GM23338 (cell line): ENCODE measurements at regions not wholly inside any gene's neighbourhood (a gene's known extent, or its start where the extent isn't known, plus 50 kb on each side); places are given as distances from the start of the nearest gene placed in this dataset.

Experiments used
- ATAC-seq: fragments of 200-7000 bp; cut with Tn5 transposase; 3 replicates; pipeline ENCODE4 v1.9.1; 2020
- DNase-seq: peaks from one replicate; pipeline ENCODE4 v3.0.0-alpha.2; 2015; ENCODE audit warnings: low spot score
- H2AFZ ChIP-seq: fragments of 200-600 bp; sonication (generic); 2 replicates; pipeline ENCODE4 v1.8.0; 2016; ENCODE audit warnings: antibody characterized with exemption, mild to moderate bottlenecking, moderate library complexity
- H3F3A ChIP-seq: fragments of 200-600 bp; sonication (generic); replicated peaks from 2 replicates; pipeline ENCODE4 v1.8.0; 2017; ENCODE audit warnings: antibody characterized with exemption, mixed run types, low read depth
- H3K27ac ChIP-seq: fragments of 200-600 bp; sonication (generic); 2 replicates; pipeline ENCODE4 v1.6.1; 2016; ENCODE audit warnings: low read depth
- H3K27me3 ChIP-seq: fragments of 200-600 bp; sonication (generic); 2 replicates; pipeline ENCODE4 v1.8.0; 2016; ENCODE audit warnings: mild to moderate bottlenecking, mixed run types, moderate library complexity; ENCODE audit not compliant: insufficient read depth
- H3K36me3 ChIP-seq: fragments of 200-600 bp; sonication (generic); 2 replicates; pipeline ENCODE4 v1.8.0; 2016; ENCODE audit warnings: mild to moderate bottlenecking; ENCODE audit not compliant: insufficient read depth
- H3K4me1 ChIP-seq: fragments of 200-600 bp; sonication (generic); 2 replicates; pipeline ENCODE4 v1.8.0; 2016; ENCODE audit warnings: mild to moderate bottlenecking, moderate library complexity; ENCODE audit not compliant: insufficient read depth
- H3K4me2 ChIP-seq: fragments of 200-600 bp; sonication (generic); 2 replicates; pipeline ENCODE4 v1.7.1; 2017; ENCODE audit warnings: mixed run types
- H3K4me3 ChIP-seq: fragments of 200-600 bp; sonication (generic); 2 replicates; pipeline ENCODE4 v1.6.1; 2016; ENCODE audit warnings: mixed run types
- H3K79me2 ChIP-seq: fragments of 200-600 bp; sonication (generic); replicated peaks from 2 replicates; pipeline ENCODE4 v1.8.0; 2017; ENCODE audit warnings: mild to moderate bottlenecking; ENCODE audit not compliant: insufficient read depth
- H3K9me2 ChIP-seq: fragments of 200-600 bp; sonication (generic); 2 replicates; pipeline ENCODE4 v1.8.0; 2017; ENCODE audit not compliant: insufficient read depth
- H4K20me1 ChIP-seq: fragments of 200-600 bp; sonication (generic); replicated peaks from 2 replicates; pipeline ENCODE4 v1.8.0; 2017; ENCODE audit warnings: mild to moderate bottlenecking; ENCODE audit not compliant: insufficient read depth
- H3K27ac Mint-ChIP-seq: 2 replicates; pipeline ENCODE4 v1.8.0; 2020; ENCODE audit warnings: inconsistent platforms, mild to moderate bottlenecking, moderate library complexity, mixed read lengths
- H3K27me3 Mint-ChIP-seq: 3 replicates; pipeline ENCODE4 v1.8.0; 2022; ENCODE audit warnings: low read depth, mild to moderate bottlenecking, moderate library complexity, mixed read lengths, inconsistent platforms; ENCODE audit not compliant: insufficient read depth, poor library complexity
- H3K36me3 Mint-ChIP-seq: 3 replicates; pipeline ENCODE4 v1.8.0; 2021; ENCODE audit warnings: low read depth, mild to moderate bottlenecking, inconsistent platforms, moderate library complexity, mixed read lengths
- H3K4me1 Mint-ChIP-seq: 3 replicates; pipeline ENCODE4 v1.8.0; 2020; ENCODE audit warnings: mild to moderate bottlenecking, inconsistent platforms, mixed read lengths
- H3K4me3 Mint-ChIP-seq: 3 replicates; pipeline ENCODE4 v1.8.0; 2021; ENCODE audit warnings: moderate library complexity, mild to moderate bottlenecking, inconsistent platforms, mixed read lengths
- H3K9me3 Mint-ChIP-seq: 3 replicates; pipeline ENCODE4 v1.8.0; 2020; ENCODE audit warnings: moderate library complexity, mild to moderate bottlenecking, inconsistent platforms, mixed read lengths
- CREB1 ChIP-seq: fragments of 250-450 bp; sonication (Bioruptor Pico); IDR thresholded peaks from 2 replicates; pipeline ENCODE4 v1.5.0; 2020; ENCODE audit warnings: low read depth, mild to moderate bottlenecking, moderate library complexity
- EZH2 ChIP-seq: fragments of 200-600 bp; sonication (generic); IDR thresholded peaks from one replicate; pipeline ENCODE4 v1.8.0; 2017; ENCODE audit warnings: antibody characterized with exemption, mild to moderate bottlenecking, low read depth; ENCODE audit not compliant: unreplicated experiment
- JUNB ChIP-seq: IDR thresholded peaks from one replicate; pipeline ENCODE4 v1.6.1; 2016; ENCODE audit warnings: antibody characterized with exemption; ENCODE audit not compliant: unreplicated experiment
- NANOG ChIP-seq: IDR thresholded peaks from 2 replicates; pipeline ENCODE4 v1.6.1; 2016; ENCODE audit warnings: antibody characterized with exemption, borderline replicate concordance
- POLR2AphosphoS5 ChIP-seq: IDR thresholded peaks from 2 replicates; pipeline ENCODE4 v1.6.1; 2016; ENCODE audit warnings: antibody characterized with exemption, low read depth
- ZNF114 ChIP-seq: fragments of 250-450 bp; sonication (Bioruptor Pico); IDR thresholded peaks from 2 replicates; pipeline ENCODE4 v1.5.0; 2020; ENCODE audit warnings: mild to moderate bottlenecking, moderate library complexity
- ZNF331 ChIP-seq: fragments of 250-450 bp; sonication (Bioruptor Pico); IDR thresholded peaks from 2 replicates; pipeline ENCODE4 v1.5.0; 2020; ENCODE audit warnings: low read depth, mild to moderate bottlenecking, moderate library complexity
- TF ChIP-seq, protein P1 (sequence below): IDR thresholded peaks from one replicate; pipeline ENCODE4 v1.6.1; 2018; ENCODE audit warnings: antibody characterized with exemption; ENCODE audit not compliant: unreplicated experiment
- TF ChIP-seq, protein P2 (sequence below): IDR thresholded peaks from 2 replicates; pipeline ENCODE4 v1.6.1; 2016; ENCODE audit warnings: antibody characterized with exemption

DNA sequence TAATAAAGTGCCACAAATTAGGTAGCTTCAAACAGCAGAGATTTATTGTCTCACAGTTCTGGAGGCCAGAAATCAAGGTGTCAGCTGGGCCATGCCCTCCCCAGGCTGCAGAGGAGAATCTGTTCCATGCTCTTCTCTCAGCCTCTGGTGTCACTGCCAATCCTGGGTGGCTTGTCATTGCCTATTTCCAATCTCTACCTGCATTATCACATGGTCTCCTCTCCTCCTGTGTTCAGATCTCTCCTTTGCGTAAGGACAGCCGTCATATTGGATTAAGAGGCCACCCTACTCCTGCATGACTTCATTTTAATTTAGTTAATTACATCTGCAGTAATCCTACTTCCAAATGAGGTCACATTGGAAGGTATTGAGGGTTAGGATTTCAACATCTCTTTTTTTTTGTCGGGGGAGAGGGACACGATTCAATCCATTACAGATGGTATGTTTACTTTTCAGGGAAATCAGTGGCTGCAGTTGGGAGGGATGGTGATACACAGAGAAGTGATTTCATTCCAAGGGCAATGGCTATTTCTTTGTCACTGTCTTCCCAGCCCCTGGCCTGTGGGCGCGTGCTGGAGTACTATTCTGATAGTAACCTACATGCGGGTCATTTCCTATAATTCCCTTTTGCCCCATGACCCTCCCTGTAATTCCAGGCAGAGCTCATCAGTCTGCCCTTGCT is 169.4 kb downstream of the MINAR1 start:
- Histone ChIP-seq H3K4me1 (no peaks in the 10 kb centered on the region; the same call in 1 of the 2 replicates), H3K36me3 (no peaks in the 10 kb centered on the region), H3K27me3 (no peaks in the 10 kb centered on the region), H3K79me2 (no peaks in the 10 kb centered on the region), H3K9me2 (no peaks in the 10 kb centered on the region), H2AFZ (no peak overlapping the region), H3K27ac (no peak overlapping the region), H3K4me3 (no peak overlapping the region), H4K20me1 (no peaks in the 10 kb centered on the region), H3F3A (no peaks in the 10 kb centered on the region), H3K4me2 (no peak overlapping the region)
- no peak overlapping the region for H3K27ac Mint-ChIP-seq
- no peaks in the 10 kb centered on the region for H3K9me3 Mint-ChIP-seq
- no peaks in the 10 kb centered on the region for H3K4me1 Mint-ChIP-seq
- DNase-seq (no peak), ATAC-seq (no peak)
- H3K4me3 Mint-ChIP-seq: no peak overlapping the region
- no peaks in the 10 kb centered on the region for H3K27me3 Mint-ChIP-seq
- no peaks in the 10 kb centered on the region for H3K36me3 Mint-ChIP-seq
- no peak for TF ChIP-seq JUNB
- TF ChIP-seq EZH2: no peak
- no peak for TF ChIP-seq POLR2AphosphoS5
- no peak for TF ChIP-seq ZNF331
- no peak for TF ChIP-seq CREB1 (CRISPR knock-in tag)

DNA sequence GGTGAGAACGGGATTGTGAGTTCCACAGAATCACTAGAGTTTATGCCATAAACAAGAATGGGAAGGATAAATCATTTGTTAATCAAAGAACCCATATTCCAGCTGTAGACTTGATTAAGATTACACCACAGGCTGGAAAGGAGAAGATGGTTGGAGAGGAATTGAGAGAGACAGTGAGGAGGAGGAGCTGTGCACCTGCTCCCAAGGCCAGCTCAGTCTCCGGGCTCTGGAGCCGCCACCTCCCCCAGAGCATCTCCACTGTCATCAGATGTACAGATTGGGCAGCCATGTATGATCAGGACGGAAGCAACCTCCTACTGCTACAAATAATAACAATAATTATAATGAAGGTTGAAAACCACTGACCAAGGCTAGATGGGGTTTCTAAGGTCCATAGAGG is 170.0 kb downstream of the MINAR1 start:
- Mint-ChIP-seq H3K9me3 (no peaks in the 10 kb centered on the region), H3K4me3 (no peak overlapping the region), H3K27me3 (no peaks in the 10 kb centered on the region), H3K27ac (no peak overlapping the region), H3K4me1 (no peaks in the 10 kb centered on the region), H3K36me3 (no peaks in the 10 kb centered on the region)
- ATAC-seq: no peak
- Histone ChIP-seq H3K4me2 (no peak overlapping the region), H3K4me1 (no peaks in the 10 kb centered on the region; the same call in 1 of the 2 replicates), H2AFZ (no peak overlapping the region), H3K27ac (no peak overlapping the region), H3K4me3 (no peak overlapping the region), H4K20me1 (no peaks in the 10 kb centered on the region), H3K36me3 (no peaks in the 10 kb centered on the region), H3F3A (no peaks in the 10 kb centered on the region), H3K27me3 (no peaks in the 10 kb centered on the region), H3K79me2 (no peaks in the 10 kb centered on the region), H3K9me2 (no peaks in the 10 kb centered on the region)
- no peak for TF ChIP-seq ZNF114 (CRISPR knock-in tag)
- TF ChIP-seq, protein P1, sequence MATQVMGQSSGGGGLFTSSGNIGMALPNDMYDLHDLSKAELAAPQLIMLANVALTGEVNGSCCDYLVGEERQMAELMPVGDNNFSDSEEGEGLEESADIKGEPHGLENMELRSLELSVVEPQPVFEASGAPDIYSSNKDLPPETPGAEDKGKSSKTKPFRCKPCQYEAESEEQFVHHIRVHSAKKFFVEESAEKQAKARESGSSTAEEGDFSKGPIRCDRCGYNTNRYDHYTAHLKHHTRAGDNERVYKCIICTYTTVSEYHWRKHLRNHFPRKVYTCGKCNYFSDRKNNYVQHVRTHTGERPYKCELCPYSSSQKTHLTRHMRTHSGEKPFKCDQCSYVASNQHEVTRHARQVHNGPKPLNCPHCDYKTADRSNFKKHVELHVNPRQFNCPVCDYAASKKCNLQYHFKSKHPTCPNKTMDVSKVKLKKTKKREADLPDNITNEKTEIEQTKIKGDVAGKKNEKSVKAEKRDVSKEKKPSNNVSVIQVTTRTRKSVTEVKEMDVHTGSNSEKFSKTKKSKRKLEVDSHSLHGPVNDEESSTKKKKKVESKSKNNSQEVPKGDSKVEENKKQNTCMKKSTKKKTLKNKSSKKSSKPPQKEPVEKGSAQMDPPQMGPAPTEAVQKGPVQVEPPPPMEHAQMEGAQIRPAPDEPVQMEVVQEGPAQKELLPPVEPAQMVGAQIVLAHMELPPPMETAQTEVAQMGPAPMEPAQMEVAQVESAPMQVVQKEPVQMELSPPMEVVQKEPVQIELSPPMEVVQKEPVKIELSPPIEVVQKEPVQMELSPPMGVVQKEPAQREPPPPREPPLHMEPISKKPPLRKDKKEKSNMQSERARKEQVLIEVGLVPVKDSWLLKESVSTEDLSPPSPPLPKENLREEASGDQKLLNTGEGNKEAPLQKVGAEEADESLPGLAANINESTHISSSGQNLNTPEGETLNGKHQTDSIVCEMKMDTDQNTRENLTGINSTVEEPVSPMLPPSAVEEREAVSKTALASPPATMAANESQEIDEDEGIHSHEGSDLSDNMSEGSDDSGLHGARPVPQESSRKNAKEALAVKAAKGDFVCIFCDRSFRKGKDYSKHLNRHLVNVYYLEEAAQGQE: no peak
- DNase-seq: no peak

DNA sequence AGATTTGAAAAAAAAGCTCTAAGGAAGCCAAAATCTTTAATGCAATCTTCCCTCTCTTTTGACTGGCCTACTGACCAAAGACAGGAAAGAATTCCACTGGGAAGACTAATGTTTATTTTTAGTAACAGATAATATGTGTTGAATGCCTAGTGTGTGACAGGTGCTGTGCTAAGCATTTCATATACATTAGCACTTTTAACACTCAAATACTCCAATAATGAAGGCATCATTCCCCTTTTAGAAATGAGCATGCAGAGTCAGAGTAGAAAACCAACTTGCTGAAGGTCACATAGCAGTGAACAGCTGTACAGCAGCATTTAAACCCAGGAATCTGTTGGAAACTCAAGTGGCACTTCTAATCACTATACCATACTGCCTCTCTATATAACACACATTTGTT is 170.6 kb downstream of the MINAR1 start:
- no peaks in the 10 kb centered on the region for H3K36me3 ChIP-seq
- no peaks in the 10 kb centered on the region for H4K20me1 ChIP-seq
- H3K4me1 Mint-ChIP-seq: no peaks in the 10 kb centered on the region
- no peaks in the 10 kb centered on the region for H3F3A ChIP-seq
- H3K4me2 ChIP-seq: no peak overlapping the region
- no peaks in the 10 kb centered on the region for H3K36me3 Mint-ChIP-seq
- no peak for DNase-seq
- H2AFZ ChIP-seq: no peak overlapping the region
- H3K4me1 ChIP-seq: no peaks in the 10 kb centered on the region; the same call in 1 of the 2 replicates
- ATAC-seq: no peak
- no peaks in the 10 kb centered on the region for H3K27me3 ChIP-seq
- H3K27me3 Mint-ChIP-seq: no peaks in the 10 kb centered on the region
- TF ChIP-seq, protein P2, sequence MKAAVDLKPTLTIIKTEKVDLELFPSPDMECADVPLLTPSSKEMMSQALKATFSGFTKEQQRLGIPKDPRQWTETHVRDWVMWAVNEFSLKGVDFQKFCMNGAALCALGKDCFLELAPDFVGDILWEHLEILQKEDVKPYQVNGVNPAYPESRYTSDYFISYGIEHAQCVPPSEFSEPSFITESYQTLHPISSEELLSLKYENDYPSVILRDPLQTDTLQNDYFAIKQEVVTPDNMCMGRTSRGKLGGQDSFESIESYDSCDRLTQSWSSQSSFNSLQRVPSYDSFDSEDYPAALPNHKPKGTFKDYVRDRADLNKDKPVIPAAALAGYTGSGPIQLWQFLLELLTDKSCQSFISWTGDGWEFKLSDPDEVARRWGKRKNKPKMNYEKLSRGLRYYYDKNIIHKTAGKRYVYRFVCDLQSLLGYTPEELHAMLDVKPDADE: no peak
- no peak for TF ChIP-seq NANOG
- H3K4me3 ChIP-seq: no peak overlapping the region
- H3K79me2 ChIP-seq: no peaks in the 10 kb centered on the region
- no peaks in the 10 kb centered on the region for H3K9me3 Mint-ChIP-seq
- no peak overlapping the region for H3K4me3 Mint-ChIP-seq
- no peak overlapping the region for H3K27ac ChIP-seq
- H3K27ac Mint-ChIP-seq: no peak overlapping the region
- no peaks in the 10 kb centered on the region; the same call in 1 of the 2 replicates for H3K9me2 ChIP-seq
